GM12891 (cell line): ENCODE measurements at regions not wholly inside any gene's neighbourhood (a gene's known extent, or its start where the extent isn't known, plus 50 kb on each side); places are given as distances from the start of the nearest gene placed in this dataset.

ENCODE experiments used
- DNase-seq: peaks from one replicate; pipeline ENCODE4 v3.0.0; 2011; ENCODE audit warnings: low spot score; ENCODE audit not compliant: insufficient read length
- FAIRE-seq: peaks from 2 replicates; lab custom pipeline; 2011; peaks lifted over from hg19 to GRCh38; lab: Jason Lieb, UNC
- PAX5 ChIP-seq: IDR thresholded peaks from 2 replicates; pipeline ENCODE4 v1.6.1; 2011; ENCODE audit warnings: low read length, moderate library complexity, mild to moderate bottlenecking; ENCODE audit not compliant: insufficient read depth, severe bottlenecking
- POLR2A ChIP-seq: IDR thresholded peaks from 2 replicates; pipeline ENCODE4 v1.6.1; 2011; ENCODE audit warnings: low read depth, low read length, control low read depth
- POLR2AphosphoS5 ChIP-seq: IDR thresholded peaks from 2 replicates; pipeline ENCODE4 v1.6.1; 2011; ENCODE audit warnings: low read depth, low read length, control low read depth
- POU2F2 ChIP-seq: IDR thresholded peaks from 2 replicates; pipeline ENCODE4 v1.6.1; 2011; ENCODE audit warnings: low read depth, mild to moderate bottlenecking, control low read depth, low read length, moderate library complexity
- SPI1 ChIP-seq: IDR thresholded peaks from 2 replicates; pipeline ENCODE4 v1.6.1; 2011; ENCODE audit warnings: low read depth, low read length, control low read depth
- TAF1 ChIP-seq: IDR thresholded peaks from 2 replicates; pipeline ENCODE4 v1.6.1; 2011; ENCODE audit warnings: low read depth, low read length, control low read depth

DNA sequence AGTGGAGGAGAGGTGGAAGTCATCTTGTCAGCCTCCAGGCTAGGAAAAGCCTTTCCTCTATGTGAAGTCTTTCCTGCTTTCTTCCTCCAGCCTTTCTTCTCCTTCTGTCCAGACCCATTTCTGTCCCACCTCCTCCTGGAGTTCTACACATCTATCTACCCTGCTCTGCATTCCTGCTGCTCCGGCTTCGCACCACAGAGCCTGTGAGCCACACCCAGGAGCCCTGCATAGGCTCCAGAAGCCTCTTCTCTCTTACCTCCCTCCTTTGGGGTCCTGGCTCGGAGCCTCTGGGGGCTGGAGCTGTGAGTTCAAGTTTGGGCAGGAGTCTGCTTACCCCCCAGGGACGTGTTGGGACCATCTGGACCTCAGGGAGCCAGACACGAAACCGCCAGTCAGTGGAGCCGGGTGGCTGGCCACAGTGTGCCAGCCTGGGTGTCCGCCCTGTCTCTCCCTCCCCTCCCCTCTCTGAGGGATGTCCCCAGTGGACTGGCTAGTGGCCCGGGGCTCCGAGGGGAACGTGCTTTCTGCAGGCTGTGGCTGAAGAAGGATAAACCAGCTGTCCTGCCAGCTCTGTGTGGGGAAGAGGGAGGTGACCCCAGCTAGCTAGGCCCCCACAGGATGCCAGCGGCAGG lies 99.2 kb downstream of the VEGFA start:
- FAIRE-seq, result no peak
- no peak for DNase-seq
- TF ChIP-seq SPI1 (no peak), POLR2AphosphoS5 (no peak), POLR2A (no peak), POU2F2 (no peak), TAF1 (no peak), PAX5 (no peak)

DNA sequence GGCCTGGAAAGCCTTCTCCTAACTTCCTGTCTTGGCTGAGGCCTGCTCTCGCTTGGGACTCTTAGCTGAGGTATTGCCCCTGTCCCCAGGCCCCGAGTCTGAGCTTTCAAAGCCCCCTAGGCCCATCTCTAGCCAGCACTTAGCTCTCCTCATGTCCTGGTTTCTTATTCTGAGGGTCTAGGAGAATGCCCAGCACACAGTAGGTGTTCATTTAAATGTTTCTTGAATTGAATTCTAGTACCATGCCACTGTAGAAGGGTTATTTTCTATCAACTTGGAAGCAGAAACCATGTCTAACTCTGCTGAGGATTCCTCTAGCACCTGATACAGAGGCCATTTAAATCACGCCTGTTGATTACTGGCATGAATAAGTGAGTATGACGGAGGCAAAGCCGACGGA lies 98.5 kb downstream of the VEGFA start:
- DNase-seq (no peak), FAIRE-seq (no peak)
- no peak for TF ChIP-seq PAX5
- no peak for TF ChIP-seq POLR2A
- TF ChIP-seq POLR2AphosphoS5, result no peak
- TF ChIP-seq SPI1, result no peak
- no peak for TF ChIP-seq TAF1
- TF ChIP-seq POU2F2, result no peak

DNA sequence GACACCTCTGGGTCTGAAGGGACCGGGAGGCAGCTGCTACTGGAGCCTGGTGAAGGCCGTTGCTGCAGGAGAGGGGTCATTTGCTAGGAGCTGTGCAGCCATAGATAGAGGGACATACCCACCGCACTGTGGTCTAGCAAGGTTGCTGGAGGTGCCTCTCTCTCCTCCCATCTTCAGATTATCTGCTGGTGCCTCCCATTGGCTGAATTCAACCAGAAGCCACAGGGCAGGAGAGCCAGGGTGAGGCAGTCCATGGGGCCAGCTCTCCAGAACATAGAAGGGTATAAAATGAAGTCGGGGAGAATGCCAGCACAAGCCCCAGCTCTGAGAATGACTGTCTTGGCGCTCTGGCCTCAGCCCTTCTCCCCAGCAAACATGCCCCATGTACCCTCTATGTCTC lies 98.0 kb downstream of the VEGFA start:
- no peak for TF ChIP-seq SPI1
- no peak for TF ChIP-seq POU2F2
- no peak for TF ChIP-seq POLR2AphosphoS5
- no peak for TF ChIP-seq PAX5
- no peak for TF ChIP-seq TAF1
- DNase-seq, result no peak
- FAIRE-seq, result no peak

DNA sequence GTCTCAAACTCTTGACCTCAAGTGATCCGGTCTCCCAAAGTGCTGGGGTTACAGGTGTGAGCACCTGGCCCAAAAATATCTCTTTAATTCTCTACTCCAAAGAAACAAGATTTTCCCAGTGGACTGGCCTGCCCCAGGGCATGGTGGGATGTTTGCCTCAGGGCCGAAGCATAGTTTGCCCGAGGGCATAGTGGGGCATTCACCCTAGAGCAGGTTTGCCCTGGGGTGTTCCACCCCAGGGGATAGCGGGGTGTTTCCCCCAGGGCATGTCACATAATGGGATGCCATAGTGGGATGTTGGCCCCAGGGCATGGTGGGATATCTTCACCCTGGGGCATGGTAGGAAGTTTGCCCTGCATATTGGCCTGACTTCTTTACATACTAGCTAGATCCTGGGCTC lies 97.2 kb downstream of the VEGFA start:
- FAIRE-seq (no peak), DNase-seq (no peak)
- TF ChIP-seq SPI1 (no peak), POU2F2 (no peak), PAX5 (no peak), POLR2A (no peak), TAF1 (no peak), POLR2AphosphoS5 (no peak)

DNA sequence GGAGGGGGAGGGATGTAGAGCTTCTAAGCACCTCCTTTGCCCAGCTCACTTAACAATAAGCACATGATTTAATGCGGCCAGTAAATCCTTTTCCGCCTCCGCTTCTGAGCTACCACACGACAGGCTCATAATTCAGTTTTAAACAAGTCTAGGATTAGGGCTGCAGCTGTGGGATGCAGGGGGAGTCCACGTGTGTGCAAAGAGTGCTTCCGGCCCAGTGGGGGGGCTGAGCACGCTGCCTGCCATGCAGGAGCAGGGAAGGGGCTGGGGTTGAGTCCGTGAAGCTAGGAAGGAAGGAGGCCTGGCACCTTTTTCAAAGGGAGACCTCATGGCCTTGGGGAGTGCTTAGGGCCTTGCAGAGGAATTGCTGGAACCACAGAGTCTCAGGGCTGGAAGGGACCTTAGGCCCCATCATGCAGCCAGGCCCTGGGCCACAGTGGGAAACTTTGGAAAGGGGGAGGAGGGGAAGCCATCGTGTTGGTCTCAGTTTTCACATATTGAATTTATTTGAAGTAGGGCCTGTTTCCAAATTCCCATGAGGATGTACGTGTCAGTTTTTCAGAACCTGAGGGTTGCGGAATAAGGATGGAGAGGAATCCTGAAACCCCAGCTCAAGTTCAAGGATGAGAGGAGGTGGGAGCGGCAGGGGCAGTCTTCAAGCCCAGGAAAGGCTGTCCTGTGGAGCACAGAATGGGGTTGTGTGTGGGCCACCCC lies 96.1 kb downstream of the VEGFA start:
- TF ChIP-seq PAX5 (no peak), TAF1 (no peak)
- DNase-seq (no peak), FAIRE-seq (no peak)

DNA sequence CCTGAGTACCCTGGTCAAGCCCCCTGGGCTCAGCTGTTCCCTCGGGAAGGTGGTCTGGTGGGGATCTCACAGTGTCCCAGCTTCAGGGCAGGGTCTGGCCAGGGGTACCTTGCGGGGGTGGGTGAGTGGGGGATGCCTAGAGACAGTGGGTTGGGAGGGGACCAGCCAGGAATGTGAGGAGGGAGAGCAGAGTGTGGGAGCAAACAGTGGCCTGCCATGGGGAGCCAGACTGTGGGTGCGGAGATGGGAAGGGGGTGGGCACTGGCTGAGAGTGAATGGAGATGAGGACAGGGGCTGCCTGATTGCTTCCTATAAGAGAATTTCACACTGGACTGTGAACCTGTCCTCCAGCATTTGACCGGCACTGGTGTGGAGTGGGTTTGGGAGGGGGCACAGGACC lies 95.1 kb downstream of the VEGFA start:
- DNase-seq, result no peak
- no peak for FAIRE-seq
- TF ChIP-seq POU2F2 (no peak), POLR2AphosphoS5 (no peak), TAF1 (no peak), PAX5 (no peak), SPI1 (no peak), POLR2A (no peak)

DNA sequence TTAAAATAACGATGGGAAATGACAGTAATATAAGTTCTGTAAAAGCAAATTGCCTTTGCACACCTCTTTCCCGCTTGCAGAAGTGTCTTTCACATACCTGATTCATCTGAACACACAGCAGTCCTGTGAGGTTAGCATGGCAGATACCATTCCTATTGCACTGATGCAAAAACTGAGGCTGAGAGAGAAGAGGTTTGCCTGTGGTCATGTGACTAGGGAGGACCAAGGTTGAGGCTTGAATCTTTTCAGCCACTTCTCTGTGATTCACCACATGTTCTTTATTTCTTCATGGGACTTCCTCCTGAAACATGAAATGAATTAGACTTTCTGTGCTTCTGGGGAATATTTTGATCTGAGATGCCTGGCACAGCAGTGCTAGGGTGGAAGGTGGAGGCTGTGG lies 92.9 kb downstream of the VEGFA start:
- TF ChIP-seq POLR2AphosphoS5 (no peak), SPI1 (no peak), PAX5 (no peak), POLR2A (no peak), TAF1 (no peak), POU2F2 (no peak)
- FAIRE-seq (no peak), DNase-seq (no peak)

DNA sequence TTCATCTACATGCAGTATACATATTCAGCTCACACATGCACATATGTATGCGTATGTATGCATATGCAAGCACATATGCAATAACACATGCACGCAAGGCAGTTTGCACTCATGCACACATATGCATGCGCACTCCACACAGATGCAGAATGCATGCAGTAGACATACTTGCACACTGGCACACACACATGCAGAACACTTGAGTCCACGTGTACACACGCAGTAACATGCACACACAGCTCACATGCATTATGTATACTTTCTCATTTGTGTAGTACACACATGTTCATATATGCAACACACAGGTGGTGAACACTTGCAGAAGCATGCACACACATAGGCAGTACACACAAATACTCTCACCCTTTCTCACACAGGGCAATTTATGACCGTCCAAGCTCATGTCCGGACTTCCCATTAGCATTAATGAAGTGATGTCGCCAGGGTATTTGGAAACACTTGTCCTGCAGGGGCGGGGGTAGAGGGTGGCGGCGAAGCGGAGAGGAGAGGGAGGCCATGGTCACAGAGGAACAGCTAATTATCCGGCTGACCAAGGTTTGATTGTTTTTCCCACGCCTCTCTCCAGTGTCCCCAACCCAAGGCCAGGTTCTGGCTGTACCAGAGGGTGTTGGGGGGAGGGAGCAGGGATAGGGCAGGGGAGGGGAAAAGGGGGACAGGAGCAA lies 91.3 kb downstream of the VEGFA start:
- no peak for DNase-seq
- no peak for FAIRE-seq
- TF ChIP-seq SPI1 (no peak), TAF1 (no peak), POLR2A (no peak), POU2F2 (no peak), PAX5 (no peak), POLR2AphosphoS5 (no peak)

DNA sequence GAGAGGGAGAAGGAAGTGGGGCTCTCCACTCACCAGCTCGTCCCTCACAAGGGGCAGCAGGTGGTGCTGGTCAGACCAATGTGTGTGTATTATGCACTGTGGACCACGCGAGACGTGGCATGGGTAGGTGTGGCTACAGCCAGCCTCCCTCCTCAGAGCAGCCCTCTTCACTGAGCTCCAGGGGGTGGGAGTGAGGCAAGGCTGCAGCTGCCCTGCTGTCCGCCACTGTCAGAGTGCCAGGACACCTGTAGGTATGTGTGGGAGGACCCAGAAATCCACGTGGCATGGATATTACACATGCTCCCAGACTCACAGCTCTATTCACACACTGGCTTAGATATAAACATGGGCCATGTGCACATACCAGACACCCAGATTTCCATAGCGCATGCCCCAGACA lies 90.3 kb downstream of the VEGFA start:
- no peak for FAIRE-seq
- no peak for DNase-seq

More for the DNA sequence above, 90.3 kb downstream of the VEGFA start:
- TF ChIP-seq POU2F2, result no peak
- no peak for TF ChIP-seq POLR2A
- no peak for TF ChIP-seq TAF1
- no peak for TF ChIP-seq SPI1
- no peak for TF ChIP-seq PAX5
- no peak for TF ChIP-seq POLR2AphosphoS5
